GM18909 (cell line): ENCODE measurements at regions not wholly inside any gene's neighbourhood (a gene's known extent, or its start where the extent isn't known, plus 50 kb on each side); places are given as distances from the start of the nearest gene placed in this dataset.
"Not testable (repeated sequence)": the region's sequence is repeated elsewhere in the genome, so short reads cannot be mapped to it uniquely, and the experiment has no call there.

Experiments used
- ATAC-seq: cut with Tn5 transposase; IDR thresholded peaks from one replicate; pipeline ENCODE4 v1.9.1; 2021; ENCODE audit warnings: mild to moderate bottlenecking; ENCODE audit not compliant: unreplicated experiment, poor library complexity

- ATAC-seq = no peak
Measured at GRCh38 chr6:125640441-125641150, 108.8 kb upstream of the HEY2 start.

GRCh38 chr6:125643967-125644661 is 105.3 kb upstream of the HEY2 start:
- ATAC-seq = not testable (repeated sequence)

- ATAC-seq = no peak
Measured at GRCh38 chr6:125647391-125647790, 102.0 kb upstream of the HEY2 start.

GRCh38 chr6:125653752-125654151 is 95.7 kb upstream of the HEY2 start:
- ATAC-seq = not testable (repeated sequence)

GRCh38 chr6:125655511-125655910 is 93.9 kb upstream of the HEY2 start:
- no peak for ATAC-seq

- no peak for ATAC-seq
Measured at GRCh38 chr6:125656287-125656870, 93.1 kb upstream of the HEY2 start.

GRCh38 chr6:125658136-125658535 is 91.3 kb upstream of the HEY2 start:
- ATAC-seq = no peak

GRCh38 chr6:125658759-125659431 is 90.5 kb upstream of the HEY2 start:
- ATAC-seq = no peak

- ATAC-seq = no peak
Measured at GRCh38 chr6:125659887-125660286, 89.5 kb upstream of the HEY2 start.

- ATAC-seq = no peak
Measured at GRCh38 chr6:125662296-125662695, 87.1 kb upstream of the HEY2 start.

- ATAC-seq = no peak
Measured at GRCh38 chr6:125665295-125665814, 84.1 kb upstream of the HEY2 start.

- no peak for ATAC-seq
Measured at GRCh38 chr6:125667326-125667725, 82.1 kb upstream of the HEY2 start.

GRCh38 chr6:125668071-125668470 is 81.4 kb upstream of the HEY2 start:
- no peak for ATAC-seq

GRCh38 chr6:125670568-125670967 is 78.9 kb upstream of the HEY2 start:
- no peak for ATAC-seq

GRCh38 chr6:125671323-125671722 is 78.1 kb upstream of the HEY2 start:
- ATAC-seq = no peak

- ATAC-seq = no peak
Measured at GRCh38 chr6:125674230-125674629, 75.2 kb upstream of the HEY2 start.

- ATAC-seq = no peak
Measured at GRCh38 chr6:125678601-125679000, 70.8 kb upstream of the HEY2 start.

- no peak for ATAC-seq
Measured at GRCh38 chr6:125679128-125679527, 70.3 kb upstream of the HEY2 start.

- ATAC-seq = no peak
Measured at GRCh38 chr6:125679651-125680050, 69.8 kb upstream of the HEY2 start.

GRCh38 chr6:125682939-125683338 is 66.5 kb upstream of the HEY2 start:
- ATAC-seq = no peak

GRCh38 chr6:125688138-125688537 is 61.3 kb upstream of the HEY2 start:
- no peak for ATAC-seq
